Stomach (tissue), 4 donors: ENCODE measurements at regions not wholly inside any gene's neighbourhood (a gene's known extent, or its start where the extent isn't known, plus 50 kb on each side); places are given as distances from the start of the nearest gene placed in this dataset.

Experiments used
- CTCF ChIP-seq, 7 experiments: fragments of 450-650 bp in 4 of 7; fragments of 200-600 bp in 3 of 7; sonication (generic) in 3 of 7; IDR thresholded peaks; one replicate each; pipeline ENCODE4 v1.5.1; 2016 to 2019; ENCODE audit warnings: antibody characterized with exemption in 7 of 7, control low read depth in 2 of 7, mild to moderate bottlenecking in 1 of 7
- EP300 ChIP-seq: sonication (generic); formaldehyde crosslinking; IDR thresholded peaks from one replicate; pipeline ENCODE4 v1.6.1; 2017; ENCODE audit warnings: antibody characterized with exemption
- POLR2A ChIP-seq, 4 donors: fragments of 450-650 bp; IDR thresholded peaks; one replicate each; pipeline ENCODE4 v1.6.1; 2016; ENCODE audit warnings: antibody characterized with exemption in 4 of 4, control low read depth in 2 of 4, mild to moderate bottlenecking in 1 of 4, moderate library complexity in 1 of 4
- POLR2AphosphoS5 ChIP-seq, 3 donors: sonication (generic); formaldehyde crosslinking; IDR thresholded peaks; one replicate each; pipeline ENCODE4 v1.6.1; 2016; ENCODE audit warnings: antibody characterized with exemption in 3 of 3

- TF ChIP-seq CTCF (IDR thresholded peaks at IDR 0.05) (no peak), POLR2A (IDR thresholded peaks at IDR 0.05) (no peak), POLR2AphosphoS5 (IDR thresholded peaks at IDR 0.05) (no peak), EP300 (no peak)
Observed at GRCh38 chr4:83850435-83850834, 314.5 kb downstream of the GPAT3 start.
